ENCODE measurements at regions not wholly inside any gene's neighbourhood (a gene's known extent, or its start where the extent isn't known, plus 50 kb on each side); places are given as distances from the start of the nearest gene placed in this dataset.

GRCh38 chr6:113616701-113617274, 240.4 kb upstream of the MARCKS start:
- no peak for DNase-seq
- no peak overlapping the region for H3K4me3 Mint-ChIP-seq
- no peaks in the 10 kb centered on the region for H3K4me1 Mint-ChIP-seq
- no peaks in the 10 kb centered on the region for H3K27me3 Mint-ChIP-seq (ENCODE audit: low read depth, poor library complexity)
- H3K9me3 Mint-ChIP-seq: peaks cover 9% of the 10 kb centered on the region
- no peak overlapping the region for H3K27ac Mint-ChIP-seq
- TF ChIP-seq CTCF (IDR thresholded peaks at IDR 0.05): no peak
- no peaks in the 10 kb centered on the region for H3K36me3 Mint-ChIP-seq (ENCODE audit: low read depth)

GRCh38 chr6:113619077-113619476, 238.1 kb upstream of the MARCKS start:
- H3K27ac Mint-ChIP-seq: no peak overlapping the region
- H3K36me3 Mint-ChIP-seq (ENCODE audit: low read depth): no peaks in the 10 kb centered on the region
- DNase-seq: no peak
- H3K9me3 Mint-ChIP-seq: no peaks in the 10 kb centered on the region
- no peaks in the 10 kb centered on the region for H3K4me1 Mint-ChIP-seq
- TF ChIP-seq CTCF (IDR thresholded peaks at IDR 0.05): no peak
- H3K4me3 Mint-ChIP-seq: no peak overlapping the region
- no peaks in the 10 kb centered on the region for H3K27me3 Mint-ChIP-seq (ENCODE audit: low read depth, poor library complexity)

- no peaks in the 10 kb centered on the region for H3K4me1 Mint-ChIP-seq
- H3K4me3 Mint-ChIP-seq: no peak overlapping the region
- H3K36me3 Mint-ChIP-seq (ENCODE audit: low read depth): no peaks in the 10 kb centered on the region
- no peak overlapping the region for H3K27ac Mint-ChIP-seq
- no peaks in the 10 kb centered on the region for H3K27me3 Mint-ChIP-seq (ENCODE audit: low read depth, poor library complexity)
- DNase-seq: no peak
- no peaks in the 10 kb centered on the region for H3K9me3 Mint-ChIP-seq
- TF ChIP-seq CTCF (IDR thresholded peaks at IDR 0.05): no peak
Measured at GRCh38 chr6:113620386-113620785, 236.8 kb upstream of the MARCKS start.

- Mint-ChIP-seq H3K27ac (no peak overlapping the region), H3K4me1 (peaks cover 6% of the 10 kb centered on the region), H3K27me3 (ENCODE audit: low read depth, poor library complexity) (no peaks in the 10 kb centered on the region), H3K36me3 (ENCODE audit: low read depth) (no peaks in the 10 kb centered on the region), H3K4me3 (no peak overlapping the region), H3K9me3 (no peaks in the 10 kb centered on the region)
- TF ChIP-seq CTCF (IDR thresholded peaks at IDR 0.05): no peak
- DNase-seq: no peak
Measured at GRCh38 chr6:113622254-113622653, 234.9 kb upstream of the MARCKS start.

GRCh38 chr6:113623129-113623528, 234.0 kb upstream of the MARCKS start:
- Mint-ChIP-seq H3K27ac (no peak overlapping the region), H3K27me3 (ENCODE audit: low read depth, poor library complexity) (no peaks in the 10 kb centered on the region)

More at GRCh38 chr6:113623129-113623528, 234.0 kb upstream of the MARCKS start:
- Mint-ChIP-seq H3K36me3 (ENCODE audit: low read depth) (no peaks in the 10 kb centered on the region), H3K4me1 (peaks cover 6% of the 10 kb centered on the region), H3K4me3 (no peak overlapping the region), H3K9me3 (no peaks in the 10 kb centered on the region)
- no peak for TF ChIP-seq CTCF (IDR thresholded peaks at IDR 0.05)
- no peak for DNase-seq

Measured in nephron progenitor cell (in vitro differentiated cells).